LNCAP (cell line): ENCODE measurements at regions not wholly inside any gene's neighbourhood (a gene's known extent, or its start where the extent isn't known, plus 50 kb on each side); places are given as distances from the start of the nearest gene placed in this dataset.

Experiments
- TF ChIP-seq, protein P1 (sequence below): fragments of 450-650 bp; IDR thresholded peaks from 2 replicates; pipeline ENCODE4 v1.5.1; 2017; ENCODE audit warnings: mild to moderate bottlenecking

DNA sequence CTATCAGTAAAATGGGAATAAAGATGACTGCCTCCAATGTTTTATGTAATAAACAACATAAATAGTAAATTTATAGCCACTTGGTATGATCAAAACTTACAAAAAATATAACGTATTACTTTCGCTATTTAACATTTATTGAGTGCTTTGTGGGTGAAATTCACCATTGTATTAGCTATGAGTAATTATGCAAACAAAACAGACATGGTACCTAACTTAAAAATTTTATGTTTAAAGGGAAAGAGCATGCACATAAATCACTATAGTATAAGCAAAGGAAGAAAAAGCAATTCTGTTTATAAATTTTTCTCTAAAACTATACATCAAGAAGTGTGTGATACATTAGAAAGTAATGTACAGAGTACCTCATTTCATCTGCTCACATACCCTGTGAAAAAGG is 1046.2 kb downstream of the NCAM2 start:
- TF ChIP-seq, protein P1, sequence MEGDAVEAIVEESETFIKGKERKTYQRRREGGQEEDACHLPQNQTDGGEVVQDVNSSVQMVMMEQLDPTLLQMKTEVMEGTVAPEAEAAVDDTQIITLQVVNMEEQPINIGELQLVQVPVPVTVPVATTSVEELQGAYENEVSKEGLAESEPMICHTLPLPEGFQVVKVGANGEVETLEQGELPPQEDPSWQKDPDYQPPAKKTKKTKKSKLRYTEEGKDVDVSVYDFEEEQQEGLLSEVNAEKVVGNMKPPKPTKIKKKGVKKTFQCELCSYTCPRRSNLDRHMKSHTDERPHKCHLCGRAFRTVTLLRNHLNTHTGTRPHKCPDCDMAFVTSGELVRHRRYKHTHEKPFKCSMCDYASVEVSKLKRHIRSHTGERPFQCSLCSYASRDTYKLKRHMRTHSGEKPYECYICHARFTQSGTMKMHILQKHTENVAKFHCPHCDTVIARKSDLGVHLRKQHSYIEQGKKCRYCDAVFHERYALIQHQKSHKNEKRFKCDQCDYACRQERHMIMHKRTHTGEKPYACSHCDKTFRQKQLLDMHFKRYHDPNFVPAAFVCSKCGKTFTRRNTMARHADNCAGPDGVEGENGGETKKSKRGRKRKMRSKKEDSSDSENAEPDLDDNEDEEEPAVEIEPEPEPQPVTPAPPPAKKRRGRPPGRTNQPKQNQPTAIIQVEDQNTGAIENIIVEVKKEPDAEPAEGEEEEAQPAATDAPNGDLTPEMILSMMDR = no peak

DNA sequence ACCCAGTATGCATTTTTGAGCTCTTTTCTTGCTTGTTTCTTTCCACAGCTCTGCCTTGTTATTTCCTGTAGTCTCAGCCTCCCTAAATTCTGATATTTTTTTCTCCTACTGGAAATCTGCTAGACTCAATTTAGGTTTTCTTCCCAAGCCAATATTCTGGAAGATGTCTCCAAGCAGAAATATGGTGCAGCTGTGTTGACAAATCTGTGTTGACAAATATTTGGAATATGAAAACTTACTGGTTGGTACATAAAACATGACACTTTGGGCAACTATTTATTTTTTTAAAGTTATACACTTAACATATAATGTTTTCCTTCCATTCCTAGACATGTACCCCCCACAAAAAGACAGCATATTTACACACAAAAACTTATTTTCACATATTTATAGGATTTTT is 1048.4 kb downstream of the NCAM2 start:
- TF ChIP-seq, protein P1 = no peak

DNA sequence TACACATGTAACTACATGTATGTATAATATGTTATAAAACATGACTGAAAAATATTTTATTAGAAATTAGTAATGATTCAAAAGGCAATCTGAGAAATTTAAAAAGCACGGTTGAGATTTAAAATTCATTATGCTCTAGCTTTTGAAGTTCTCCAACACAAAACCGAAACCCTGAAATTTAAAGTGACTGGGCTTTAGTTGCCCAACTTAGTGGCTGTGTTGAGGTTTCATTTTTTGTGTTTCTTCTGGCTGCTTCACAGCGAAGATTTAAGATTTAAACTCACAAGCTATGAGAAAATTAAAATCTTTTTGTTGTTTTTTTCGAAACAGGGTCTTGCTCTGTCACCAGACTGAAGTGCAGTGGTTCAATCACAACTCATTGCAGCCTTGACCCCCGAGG is 1058.7 kb downstream of the NCAM2 start:
- TF ChIP-seq, protein P1 = no peak

DNA sequence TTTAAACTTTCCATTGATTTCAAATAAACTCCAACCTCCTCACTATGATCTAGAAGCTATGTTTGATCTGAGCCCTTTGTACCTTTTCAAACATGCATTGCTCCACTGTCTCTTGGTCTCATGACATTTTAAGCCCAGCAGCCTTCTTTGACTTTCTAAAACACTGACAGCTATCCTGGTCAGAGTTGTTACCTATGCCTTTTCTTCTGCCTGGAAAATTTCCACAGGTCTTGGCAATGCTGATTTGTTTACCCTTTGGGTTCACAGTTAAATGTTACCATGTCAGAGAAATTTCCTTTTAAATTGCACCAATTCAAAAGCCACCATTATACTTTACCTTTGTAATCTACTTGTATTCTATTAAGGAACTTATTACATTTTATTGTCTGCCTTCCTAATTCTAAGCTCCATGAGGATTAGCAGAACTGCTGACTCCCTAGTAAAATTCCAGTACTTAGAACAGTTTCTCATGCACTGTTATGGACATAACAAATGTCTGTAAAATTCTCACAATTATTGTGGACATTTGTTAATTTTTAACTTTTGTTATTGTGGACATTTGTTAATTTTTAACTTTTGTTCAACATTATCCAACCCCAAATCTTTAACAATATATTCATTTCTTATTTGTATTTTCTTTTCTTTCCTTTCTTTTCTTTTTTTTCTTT is 1064.4 kb downstream of the NCAM2 start:
- TF ChIP-seq, protein P1 = no peak

DNA sequence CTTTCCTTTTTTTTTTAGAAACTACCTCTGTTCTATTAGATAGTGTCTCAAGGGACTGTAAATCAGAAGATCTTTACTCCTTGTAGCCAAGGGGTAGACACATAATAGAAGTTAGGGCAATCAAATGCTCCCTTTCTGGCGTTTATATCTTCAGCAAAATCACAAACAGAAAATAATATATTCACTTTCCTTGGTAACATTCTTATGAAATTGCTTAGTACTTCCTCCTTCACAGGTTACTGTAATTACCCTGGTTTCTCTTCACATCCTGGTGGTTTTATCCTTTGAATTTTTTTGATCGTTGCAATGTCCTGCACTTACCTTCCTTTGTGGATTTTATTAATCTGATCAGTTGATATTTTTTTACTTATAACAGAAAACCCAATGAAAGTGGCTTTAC is 1064.9 kb downstream of the NCAM2 start:
- TF ChIP-seq, protein P1 = no peak

DNA sequence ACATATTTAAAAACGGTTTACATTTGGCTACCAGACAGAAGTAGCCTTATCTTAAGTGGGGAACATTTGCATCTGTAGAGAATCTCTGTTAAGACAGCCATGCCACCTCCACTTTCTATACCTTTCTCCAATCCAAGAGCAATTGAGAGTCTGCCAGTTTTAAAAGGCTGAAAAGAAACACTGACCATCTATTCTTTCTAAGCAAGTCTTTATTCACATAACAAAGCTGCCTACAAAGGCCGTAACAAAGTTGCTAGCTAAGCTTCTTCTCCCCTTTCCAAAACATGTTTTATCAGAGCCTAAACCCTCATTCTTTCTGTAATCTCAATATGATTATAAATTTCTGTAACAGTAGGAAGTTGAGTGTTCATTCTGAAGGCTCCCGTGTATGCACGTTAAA is 1078.3 kb downstream of the NCAM2 start:
- TF ChIP-seq, protein P1 = no peak

DNA sequence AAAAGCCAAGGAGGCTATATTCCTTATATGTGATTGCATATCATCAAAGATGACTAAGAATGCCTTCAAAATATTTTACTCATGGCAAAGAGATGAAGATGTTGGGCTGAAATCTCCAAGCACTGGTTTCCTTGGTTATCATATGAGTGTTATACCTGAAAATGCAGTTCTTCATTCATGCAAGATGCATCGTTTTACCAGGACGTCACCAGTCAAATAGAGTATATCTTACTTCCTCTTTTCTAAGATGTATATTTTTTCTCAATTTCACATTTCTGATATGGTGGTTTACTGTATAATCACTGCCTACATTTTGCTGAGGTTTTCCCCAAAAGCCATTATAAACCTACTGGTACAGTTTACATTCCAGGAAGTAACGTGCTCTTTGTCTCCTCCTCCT is 1085.7 kb downstream of the NCAM2 start:
- TF ChIP-seq, protein P1 = no peak

DNA sequence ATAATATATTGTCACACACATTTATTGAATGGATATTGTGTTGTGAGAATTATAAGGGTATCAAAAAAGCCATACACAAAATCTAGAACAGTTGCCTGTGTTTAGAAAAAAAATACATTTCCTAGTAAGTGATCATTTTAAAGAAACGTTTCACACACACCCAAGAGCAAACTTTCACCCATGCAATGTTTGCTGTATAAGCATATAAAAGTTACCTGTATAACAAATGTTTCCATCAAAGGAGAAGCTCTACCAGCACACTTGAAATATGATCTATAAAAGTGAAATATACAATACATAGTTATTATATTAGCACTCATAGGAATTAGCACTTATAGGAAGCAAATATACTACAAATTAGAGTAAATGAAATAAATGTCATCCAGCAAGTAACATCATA is 1098.1 kb downstream of the NCAM2 start:
- TF ChIP-seq, protein P1 = no peak
